HEK293 (cell line): ENCODE measurements at regions not wholly inside any gene's neighbourhood (a gene's known extent, or its start where the extent isn't known, plus 50 kb on each side); places are given as distances from the start of the nearest gene placed in this dataset.
A peak's percentile ranks its signal among the peaks of the same experiment; 100 is the strongest.

Experiments used
- CTCF ChIA-PET: fragments of 350-600 bp; formaldehyde crosslinking; extraction: SDS; loops from one replicate; lab custom pipeline; 2021; ENCODE audit warnings: antibody characterized with exemption; lab: Yijun Ruan, JAX
- POLR2A ChIA-PET: fragments of 300-600 bp; formaldehyde crosslinking; extraction: SDS; loops from one replicate; lab custom pipeline; 2020; ENCODE audit warnings: antibody characterized with exemption, inconsistent platforms; lab: Yijun Ruan, JAX
- H3K27ac ChIP-seq: fragments of 200-500 bp; sonication (Bioruptor generic); 2 replicates; pipeline ENCODE4 v1.5.1; 2014; ENCODE audit warnings: low read depth, low read length, control low read depth, inconsistent platforms; ENCODE audit errors: extremely low read depth
- H3K36me3 ChIP-seq, 2 experiments: fragments of 200-500 bp in 1 of 2; sonication (Bioruptor generic) in 1 of 2; 1 replicate in 1 of 2; 2 replicates in 1 of 2; pipeline ENCODE4 v1.5.1; 2014 to 2017; ENCODE audit warnings: inconsistent platforms in 2 of 2, low read length in 2 of 2; ENCODE audit not compliant: control insufficient read depth in 2 of 2, insufficient read depth in 1 of 2
- H3K4me1 ChIP-seq: fragments of 200-500 bp; sonication (Bioruptor generic); 2 replicates; pipeline ENCODE4 v1.5.1; 2014; ENCODE audit warnings: mild to moderate bottlenecking, low read length, inconsistent platforms; ENCODE audit not compliant: control insufficient read depth, insufficient read depth
- H3K4me3 ChIP-seq: 2 replicates; pipeline ENCODE4 v1.5.1; 2011; ENCODE audit warnings: low read depth, mild to moderate bottlenecking, control low read depth, low read length, moderate library complexity
- H3K9me3 ChIP-seq: fragments of 200-500 bp; sonication (Bioruptor generic); 2 replicates; pipeline ENCODE4 v1.5.1; 2014; ENCODE audit warnings: low read depth, low read length, inconsistent platforms; ENCODE audit not compliant: control insufficient read depth, insufficient read depth
- AEBP2 ChIP-seq: fragments of 450-650 bp; formaldehyde crosslinking; IDR thresholded peaks from 2 replicates; pipeline ENCODE4 v1.5.1; 2016; ENCODE audit warnings: missing biosample characterization, missing genetic modification characterization, borderline replicate concordance
- KLF1 ChIP-seq: fragments of 450-650 bp; formaldehyde crosslinking; IDR thresholded peaks from 2 replicates; pipeline ENCODE4 v1.5.1; 2016; ENCODE audit warnings: missing biosample characterization, missing genetic modification characterization
- KLF8 ChIP-seq: fragments of 450-650 bp; formaldehyde crosslinking; IDR thresholded peaks from 2 replicates; pipeline ENCODE4 v1.5.1; 2016; ENCODE audit warnings: missing biosample characterization, missing genetic modification characterization
- KLF9 ChIP-seq: fragments of 450-650 bp; formaldehyde crosslinking; IDR thresholded peaks from 2 replicates; pipeline ENCODE4 v1.5.1; 2016; ENCODE audit warnings: missing biosample characterization, missing genetic modification characterization, low read depth
- OSR2 ChIP-seq: fragments of 450-650 bp; formaldehyde crosslinking; IDR thresholded peaks from 2 replicates; pipeline ENCODE4 v1.5.1; 2016; ENCODE audit warnings: missing biosample characterization, missing genetic modification characterization
- SCRT1 ChIP-seq: fragments of 450-650 bp; formaldehyde crosslinking; IDR thresholded peaks from 2 replicates; pipeline ENCODE4 v1.5.1; 2016; ENCODE audit warnings: missing biosample characterization, missing genetic modification characterization, borderline replicate concordance
- SCRT2 ChIP-seq: fragments of 450-650 bp; formaldehyde crosslinking; IDR thresholded peaks from 2 replicates; pipeline ENCODE4 v1.5.1; 2016; ENCODE audit warnings: missing biosample characterization, missing genetic modification characterization
- TRIM28 ChIP-seq: IDR thresholded peaks from 2 replicates; pipeline ENCODE4 v1.6.1; 2011; ENCODE audit warnings: low read length, control low read depth, borderline replicate concordance
- ZBTB49 ChIP-seq: fragments of 450-650 bp; formaldehyde crosslinking; IDR thresholded peaks from 2 replicates; pipeline ENCODE4 v1.5.1; 2016; ENCODE audit warnings: missing biosample characterization, missing genetic modification characterization, low read depth
- ZBTB8A ChIP-seq: fragments of 450-650 bp; formaldehyde crosslinking; IDR thresholded peaks from 2 replicates; pipeline ENCODE4 v1.5.1; 2016; ENCODE audit warnings: missing biosample characterization, missing genetic modification characterization
- ZEB2 ChIP-seq: fragments of 450-650 bp; formaldehyde crosslinking; IDR thresholded peaks from 2 replicates; pipeline ENCODE4 v1.5.1; 2016; ENCODE audit warnings: missing biosample characterization, missing genetic modification characterization
- ZNF16 ChIP-seq: fragments of 450-650 bp; formaldehyde crosslinking; IDR thresholded peaks from 2 replicates; pipeline ENCODE4 v1.5.1; 2016; ENCODE audit warnings: low read depth, missing biosample characterization, missing genetic modification characterization
- ZNF19 ChIP-seq: fragments of 450-650 bp; formaldehyde crosslinking; IDR thresholded peaks from 2 replicates; pipeline ENCODE4; 2016; ENCODE audit warnings: missing biosample characterization, missing genetic modification characterization, low read depth
- ZNF211 ChIP-seq: fragments of 450-650 bp; formaldehyde crosslinking; IDR thresholded peaks from 2 replicates; pipeline ENCODE4 v1.5.1; 2016; ENCODE audit warnings: low read depth, missing biosample characterization, missing genetic modification characterization
- ZNF23 ChIP-seq: fragments of 450-650 bp; formaldehyde crosslinking; IDR thresholded peaks from 2 replicates; pipeline ENCODE4 v1.5.1; 2016; ENCODE audit warnings: missing biosample characterization, missing genetic modification characterization, borderline replicate concordance
- ZNF239 ChIP-seq: fragments of 450-650 bp; formaldehyde crosslinking; IDR thresholded peaks from 2 replicates; pipeline ENCODE4 v1.5.1; 2016; ENCODE audit warnings: missing biosample characterization, missing genetic modification characterization
- ZNF394 ChIP-seq: fragments of 450-650 bp; formaldehyde crosslinking; IDR thresholded peaks from 2 replicates; pipeline ENCODE4 v1.5.1; 2016; ENCODE audit warnings: missing biosample characterization, missing genetic modification characterization, mild to moderate bottlenecking, moderate library complexity, borderline replicate concordance
- ZNF404 ChIP-seq: fragments of 450-650 bp; formaldehyde crosslinking; IDR thresholded peaks from 2 replicates; pipeline ENCODE4 v1.5.1; 2017; ENCODE audit warnings: missing biosample characterization, missing genetic modification characterization
- ZNF473 ChIP-seq: fragments of 450-650 bp; formaldehyde crosslinking; IDR thresholded peaks from 2 replicates; pipeline ENCODE4 v1.5.1; 2017; ENCODE audit warnings: missing biosample characterization, missing genetic modification characterization
- ZNF501 ChIP-seq: fragments of 450-650 bp; formaldehyde crosslinking; IDR thresholded peaks from 2 replicates; pipeline ENCODE4 v1.5.1; 2016; ENCODE audit warnings: missing biosample characterization, missing genetic modification characterization
- ZNF544 ChIP-seq: fragments of 450-650 bp; formaldehyde crosslinking; IDR thresholded peaks from 2 replicates; pipeline ENCODE4 v1.5.0; 2017; ENCODE audit warnings: missing biosample characterization, missing genetic modification characterization
- ZNF555 ChIP-seq: fragments of 450-650 bp; formaldehyde crosslinking; conservative IDR thresholded peaks from 2 replicates; pipeline ENCODE4 v1.5.1; 2017; ENCODE audit warnings: missing biosample characterization, mild to moderate bottlenecking, missing genetic modification characterization, inconsistent platforms
- ZNF621 ChIP-seq: fragments of 450-650 bp; formaldehyde crosslinking; IDR thresholded peaks from 2 replicates; pipeline ENCODE4 v1.5.1; 2017; ENCODE audit warnings: missing biosample characterization, missing genetic modification characterization
- ZNF791 ChIP-seq: fragments of 450-650 bp; formaldehyde crosslinking; IDR thresholded peaks from 2 replicates; pipeline ENCODE4 v1.5.1; 2016; ENCODE audit warnings: missing biosample characterization, missing genetic modification characterization
- ZNF837 ChIP-seq: fragments of 450-650 bp; formaldehyde crosslinking; IDR thresholded peaks from 2 replicates; pipeline ENCODE4 v1.5.1; 2016; ENCODE audit warnings: missing biosample characterization, missing genetic modification characterization
- ZSCAN30 ChIP-seq: fragments of 450-650 bp; IDR thresholded peaks from 2 replicates; pipeline ENCODE4 v1.5.1; 2018; ENCODE audit warnings: missing biosample characterization, mild to moderate bottlenecking, missing genetic modification characterization, moderate library complexity

- H3K4me3 ChIP-seq: no peak overlapping the region
- no peak overlapping the region for H3K27ac ChIP-seq
- no peak for TF ChIP-seq ZNF501 (tag by site-specific recombination)
- TF ChIP-seq ZNF544 (tag by site-specific recombination): no peak
- no peak for TF ChIP-seq ZBTB8A (tag by site-specific recombination)
- H3K9me3 ChIP-seq: no peaks in the 10 kb centered on the region
- POLR2A ChIA-PET: interaction anchor here (0.7 kb wide), 1 partner anchor 87 kb away, joined by 3 read pairs; no protein-coding TSS in a partner anchor
- no peaks in the 10 kb centered on the region for H3K36me3 ChIP-seq
- CTCF ChIA-PET: interaction anchor here (0.7 kb wide), 1 partner anchor 506 kb away, joined by 3 read pairs; no protein-coding TSS in a partner anchor
- H3K4me1 ChIP-seq: no peaks in the 10 kb centered on the region
Measured at GRCh38 chr10:8128511-8128910, 74.0 kb downstream of the GATA3 start.

- Histone ChIP-seq H3K27ac (no peak overlapping the region), H3K9me3 (no peaks in the 10 kb centered on the region), H3K4me3 (no peak overlapping the region), H3K36me3 (no peaks in the 10 kb centered on the region), H3K4me1 (no peaks in the 10 kb centered on the region)
- ChIA-PET CTCF (no interaction called here), POLR2A (no interaction called here)
- TF ChIP-seq ZNF394: no peak
- no peak for TF ChIP-seq ZNF16
- TF ChIP-seq ZNF19 (tag by site-specific recombination): no peak
- TF ChIP-seq OSR2 (tag by site-specific recombination): no peak
- TF ChIP-seq ZNF211 (tag by site-specific recombination): no peak
- no peak for TF ChIP-seq ZNF621
- TF ChIP-seq ZNF791 (tag by site-specific recombination): no peak
- TF ChIP-seq ZBTB49: no peak
- no peak for TF ChIP-seq ZNF404
Measured at GRCh38 chr10:8129438-8129837, 75.0 kb downstream of the GATA3 start.

GRCh38 chr10:8130973-8131911, 76.8 kb downstream of the GATA3 start:
- Histone ChIP-seq H3K36me3 (no peaks in the 10 kb centered on the region), H3K4me3 (no peak overlapping the region), H3K9me3 (no peaks in the 10 kb centered on the region), H3K27ac (no peak overlapping the region), H3K4me1 (no peaks in the 10 kb centered on the region)
- POLR2A ChIA-PET: no interaction called here
- CTCF ChIA-PET: no interaction called here
- TF ChIP-seq ZNF473 (tag by site-specific recombination): no peak
- no peak for TF ChIP-seq TRIM28
- TF ChIP-seq SCRT2 (tag by site-specific recombination): peak; percentile 66
- 0 out of 2 replicates have a peak, but pooled peaks have one; percentile 12 for TF ChIP-seq SCRT1

- Histone ChIP-seq H3K4me1 (no peaks in the 10 kb centered on the region), H3K36me3 (no peaks in the 10 kb centered on the region), H3K27ac (no peak overlapping the region), H3K4me3 (no peak overlapping the region), H3K9me3 (no peaks in the 10 kb centered on the region)
- ChIA-PET POLR2A (no interaction called here), CTCF (interaction anchor here (0.6 kb wide), 1 partner anchor 9 kb away, joined by 3 read pairs; no protein-coding TSS in a partner anchor)
- no peak for TF ChIP-seq ZNF837
- no peak for TF ChIP-seq AEBP2 (tag by site-specific recombination)
- no peak for TF ChIP-seq ZNF555 (tag by site-specific recombination)
- no peak for TF ChIP-seq ZNF791 (tag by site-specific recombination)
- no peak for TF ChIP-seq KLF1 (tag by site-specific recombination)
- TF ChIP-seq ZNF19 (tag by site-specific recombination): no peak
- no peak for TF ChIP-seq ZNF23 (tag by site-specific recombination)
- TF ChIP-seq KLF9 (tag by site-specific recombination): no peak
- TF ChIP-seq ZEB2 (tag by site-specific recombination): no peak
- no peak for TF ChIP-seq ZNF239 (tag by site-specific recombination)
- no peak for TF ChIP-seq ZSCAN30 (tag by site-specific recombination)
- no peak for TF ChIP-seq KLF8 (tag by site-specific recombination)
Measured at GRCh38 chr10:8133146-8133545, 78.7 kb downstream of the GATA3 start.
